HG02571 (cell line): ENCODE measurements at regions not wholly inside any gene's neighbourhood (a gene's known extent, or its start where the extent isn't known, plus 50 kb on each side); places are given as distances from the start of the nearest gene placed in this dataset.
"Not testable (repeated sequence)": the region's sequence is repeated elsewhere in the genome, so short reads cannot be mapped to it uniquely, and the experiment has no call there.

Experiments used
- ATAC-seq: cut with Tn5 transposase; IDR thresholded peaks from one replicate; pipeline ENCODE4 v1.9.1; 2021; ENCODE audit warnings: mild to moderate bottlenecking, moderate library complexity; ENCODE audit not compliant: unreplicated experiment

DNA sequence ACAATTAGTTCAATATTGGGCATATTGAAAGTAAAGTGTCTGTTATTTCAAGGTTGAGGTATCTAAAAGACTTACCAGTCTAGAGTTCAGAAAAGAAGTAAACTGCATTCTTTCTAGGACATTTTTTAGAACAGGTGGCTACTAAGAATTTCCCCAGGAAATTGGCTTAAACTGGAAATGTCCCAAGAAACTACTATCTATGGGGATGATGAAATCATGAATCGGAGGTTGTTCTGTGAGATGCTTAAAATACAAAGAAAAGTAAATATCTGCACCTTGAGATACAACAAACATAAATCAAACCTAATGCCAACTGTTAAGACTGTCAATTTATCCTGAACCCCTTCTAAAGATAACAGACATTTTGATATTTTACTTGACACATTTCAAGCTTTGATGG lies 226.5 kb upstream of the NREP start:
- ATAC-seq: no peak

DNA sequence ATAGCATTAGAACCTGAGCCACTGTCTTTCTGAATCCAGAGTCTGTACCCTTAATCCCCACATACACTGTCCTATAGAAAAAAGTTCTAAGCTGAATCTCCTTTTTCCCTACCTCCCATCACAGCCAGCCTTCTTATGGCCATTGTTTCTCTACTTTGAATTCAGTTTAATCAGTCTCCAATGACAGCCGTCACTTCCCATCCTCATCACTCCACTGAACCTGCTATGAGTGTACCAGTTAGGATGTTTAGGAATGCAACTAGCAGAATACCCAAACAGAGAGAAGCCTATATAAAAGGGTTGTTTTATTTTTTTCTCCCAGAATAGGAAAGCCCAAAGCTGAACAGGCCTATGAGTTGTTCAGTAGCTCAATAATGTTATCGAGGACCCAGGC lies 220.4 kb upstream of the NREP start:
- ATAC-seq: no peak

DNA sequence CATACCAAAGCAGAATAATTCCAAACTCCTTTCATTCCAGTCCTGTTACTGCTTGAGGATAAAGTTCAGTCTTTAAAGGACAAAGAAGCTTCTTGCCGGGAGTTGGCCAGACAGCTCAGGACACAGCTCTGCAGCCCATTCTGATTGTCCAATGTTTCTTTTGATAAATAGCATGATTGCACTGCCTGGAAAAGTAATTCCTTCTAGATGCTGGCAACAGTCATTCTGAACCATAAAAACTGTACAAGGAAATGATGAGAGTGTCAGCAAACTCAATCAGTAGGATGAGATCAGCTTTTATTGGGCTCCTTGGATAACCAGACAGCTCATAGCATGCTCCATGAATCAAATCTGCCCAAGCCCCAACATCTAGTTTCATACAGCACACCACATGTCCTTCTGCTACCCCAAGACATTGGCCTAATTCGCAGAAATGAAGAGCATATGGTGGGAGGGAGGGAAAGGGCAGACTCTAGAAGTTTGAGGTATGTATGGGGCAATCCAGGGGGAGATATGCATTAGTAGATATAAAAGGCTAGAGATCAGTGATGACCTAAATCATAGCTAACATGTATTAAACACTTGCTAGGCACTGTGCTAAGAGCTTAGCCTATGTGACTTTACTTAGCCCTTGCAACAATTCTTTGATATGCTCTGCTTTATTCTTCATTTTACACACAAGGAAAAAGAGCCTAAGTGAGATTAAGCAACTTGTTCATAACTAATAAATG lies 219.9 kb upstream of the NREP start:
- no peak for ATAC-seq

DNA sequence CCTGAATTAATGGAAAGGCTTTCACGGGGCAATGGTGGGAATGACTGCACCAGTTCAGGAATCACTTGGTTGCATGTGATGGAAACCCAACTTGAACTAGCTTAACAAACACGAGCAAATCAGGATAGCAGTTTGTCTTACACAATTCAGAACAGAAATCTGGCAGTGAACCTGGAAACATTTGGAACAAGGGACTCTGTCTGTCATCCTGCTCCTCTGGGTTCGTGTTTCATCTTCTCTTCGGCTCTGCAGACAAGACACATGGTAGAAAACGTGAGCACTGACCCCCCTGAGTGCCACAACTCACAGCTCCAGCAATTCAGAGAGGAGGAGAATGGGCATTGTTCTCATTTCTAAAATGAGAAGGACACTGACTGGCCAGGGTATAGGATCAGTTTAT lies 218.1 kb upstream of the NREP start:
- ATAC-seq: no peak

DNA sequence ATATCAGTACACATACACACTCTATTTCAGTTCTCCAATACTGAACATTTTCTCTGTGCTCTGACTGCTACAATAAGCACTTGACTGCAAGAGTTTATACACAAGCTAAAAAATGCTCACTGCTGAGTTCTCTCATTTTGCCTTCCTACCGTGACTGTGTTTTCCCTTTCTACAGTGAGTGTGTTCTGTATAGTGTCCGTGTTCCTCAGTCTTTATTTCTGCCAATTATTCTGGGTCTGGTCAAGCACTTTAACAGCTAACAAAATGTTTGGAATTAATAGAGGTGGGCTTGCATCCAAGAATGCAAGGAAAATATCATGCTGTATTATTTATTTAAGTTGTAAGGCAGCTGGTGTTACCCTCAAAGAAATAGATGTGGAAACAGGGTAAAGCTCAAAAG lies 217.0 kb upstream of the NREP start:
- ATAC-seq: no peak

DNA sequence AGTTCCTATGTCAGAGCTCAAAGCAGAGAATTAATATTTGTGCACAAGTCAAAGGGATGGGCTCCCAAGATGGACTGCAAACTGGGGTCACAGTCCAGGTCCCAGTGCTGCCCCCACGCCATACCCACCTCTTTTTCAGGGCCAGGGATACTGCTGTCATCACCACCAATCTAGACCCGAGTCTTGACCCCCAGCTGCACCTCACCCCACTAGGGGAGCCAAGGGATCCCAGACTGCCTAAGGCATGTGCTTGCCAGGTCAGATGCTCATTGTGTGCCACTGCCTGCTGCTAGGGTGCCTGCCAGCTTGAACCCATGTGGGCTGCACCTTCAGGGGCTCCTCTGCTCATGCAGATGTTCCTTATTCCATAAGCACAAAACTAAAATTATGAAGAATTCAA lies 215.6 kb upstream of the NREP start:
- ATAC-seq: no peak

DNA sequence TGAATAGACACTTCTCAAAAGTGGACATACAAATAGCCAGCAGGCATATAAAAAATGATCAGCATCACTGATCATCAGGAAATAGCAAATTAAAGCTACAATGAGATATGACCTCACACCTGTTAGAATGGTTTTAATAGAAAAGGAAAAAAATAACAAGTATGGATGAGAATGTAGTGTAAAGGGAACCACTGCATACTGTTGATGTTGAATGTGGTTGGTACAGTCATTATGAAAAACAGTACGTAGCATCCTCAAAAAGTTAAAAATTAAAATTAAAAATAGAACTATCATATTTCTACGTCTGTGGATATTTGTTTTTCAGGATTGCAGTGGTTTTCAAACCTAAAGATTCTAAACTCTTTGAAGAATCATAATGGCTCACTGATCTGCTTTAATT lies 215.1 kb upstream of the NREP start:
- ATAC-seq: no peak

DNA sequence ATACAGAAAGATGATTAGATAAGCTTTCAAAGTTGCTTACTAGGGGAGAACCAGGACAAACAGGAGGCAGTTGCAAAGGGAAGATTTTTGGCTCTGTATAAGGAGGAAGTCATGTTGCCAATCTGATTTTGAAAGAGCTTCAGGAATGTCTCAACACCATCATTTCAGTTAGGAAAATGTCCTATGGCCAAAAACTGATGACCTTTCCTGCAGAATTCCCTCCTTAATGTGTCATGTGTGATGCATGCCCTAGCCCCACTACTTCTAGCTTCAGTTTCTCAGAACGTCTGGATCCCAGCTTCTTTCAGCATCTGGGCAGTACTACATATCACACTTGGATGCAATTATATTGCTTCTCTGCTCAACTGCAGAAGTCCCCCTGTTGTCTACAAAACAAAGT lies 211.5 kb upstream of the NREP start:
- no peak for ATAC-seq

DNA sequence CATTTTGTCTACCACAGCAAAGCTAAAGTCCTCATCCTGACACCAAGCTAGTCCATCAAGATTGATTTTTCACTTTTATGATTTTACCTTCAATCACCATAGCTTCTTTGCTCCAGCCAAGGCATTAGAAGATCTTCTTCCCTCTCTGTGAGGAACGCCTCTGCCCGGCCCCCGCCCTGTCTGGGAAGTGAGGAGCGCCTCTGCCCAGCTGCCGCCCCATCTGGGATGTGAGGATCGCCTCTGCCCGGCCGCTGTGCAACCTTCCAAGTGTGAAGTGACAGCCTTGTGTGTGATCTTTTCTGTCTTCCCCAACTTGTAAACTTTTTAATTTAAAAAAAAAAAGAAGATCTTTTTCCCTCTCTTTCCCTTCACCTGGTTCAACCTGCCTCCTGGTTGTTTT lies 210.5 kb upstream of the NREP start:
- ATAC-seq: no peak

DNA sequence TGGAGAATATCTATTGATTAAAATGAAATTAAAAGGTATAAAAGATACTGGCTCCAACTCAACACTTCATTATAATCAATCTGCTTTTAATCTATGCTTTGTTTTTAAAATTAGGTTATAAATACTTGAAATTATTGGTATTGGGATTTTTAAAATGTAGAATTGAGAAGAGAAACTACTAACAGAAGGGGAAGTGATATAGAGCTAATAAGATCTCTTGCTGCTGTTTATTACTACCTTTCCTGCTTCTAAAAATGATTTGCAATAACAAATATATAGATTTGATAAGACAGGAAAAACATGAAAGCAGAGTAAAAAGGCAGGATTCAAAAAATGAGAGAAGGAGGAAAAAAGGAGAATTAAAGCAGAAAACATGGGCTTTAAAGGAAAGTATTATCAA lies 209.3 kb upstream of the NREP start:
- ATAC-seq: no peak

DNA sequence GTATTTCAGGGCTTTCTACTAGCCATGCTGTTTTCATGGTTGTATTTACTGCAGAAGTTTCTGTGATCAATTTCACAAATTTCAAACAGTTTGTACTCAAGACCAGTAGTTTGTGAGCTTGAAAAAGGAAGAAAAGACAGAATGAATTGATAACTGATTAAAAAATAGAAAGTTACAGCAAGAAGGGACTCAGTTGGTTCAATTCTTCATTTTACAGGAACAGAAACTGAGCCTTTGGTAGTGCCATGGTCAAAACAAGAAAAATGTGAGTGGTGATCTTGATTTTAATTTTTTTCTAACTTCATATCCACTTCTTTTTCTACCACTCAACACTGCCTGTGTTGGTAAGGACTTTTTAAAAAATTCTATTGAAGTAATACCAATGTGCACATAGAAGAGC lies 206.6 kb upstream of the NREP start:
- ATAC-seq: no peak

DNA sequence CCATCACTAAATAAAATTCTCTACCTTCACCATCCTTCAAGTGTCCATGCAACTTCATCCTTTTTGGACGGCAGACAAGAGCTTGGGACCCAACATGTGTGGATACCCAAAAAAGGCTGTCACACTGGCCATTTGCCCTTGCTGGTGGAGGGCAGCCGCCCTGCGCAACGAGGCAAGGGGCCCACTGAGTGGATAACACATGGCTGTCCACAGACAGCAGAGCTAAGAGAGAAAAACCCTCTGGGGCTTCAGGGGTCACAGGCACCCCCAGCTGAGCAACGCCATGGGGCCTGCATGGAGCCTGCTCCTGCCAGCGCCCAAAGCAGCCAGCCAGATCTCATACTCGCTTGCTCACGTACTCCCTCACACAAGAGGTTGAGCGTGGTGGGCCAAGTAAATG lies 205.9 kb upstream of the NREP start:
- no peak for ATAC-seq

DNA sequence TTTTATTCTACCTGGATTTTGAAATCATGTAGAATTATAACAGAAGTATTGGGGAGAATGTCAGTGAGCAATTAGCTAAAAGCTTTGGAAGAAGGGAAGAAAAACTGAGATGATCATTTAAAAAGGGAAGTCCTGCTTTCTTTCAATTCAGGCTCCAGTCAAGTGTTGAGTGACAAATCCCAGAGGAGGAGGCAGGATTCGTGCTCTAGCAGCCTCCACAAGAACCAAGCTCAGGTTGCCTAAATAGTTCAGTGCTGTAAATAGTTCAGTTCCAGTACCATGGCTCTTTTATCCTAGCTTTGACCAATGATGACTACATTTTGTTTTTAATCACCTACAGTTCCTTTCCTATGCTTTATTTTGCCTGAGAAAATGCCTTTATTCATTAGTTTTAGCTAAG lies 204.9 kb upstream of the NREP start:
- ATAC-seq: no peak

DNA sequence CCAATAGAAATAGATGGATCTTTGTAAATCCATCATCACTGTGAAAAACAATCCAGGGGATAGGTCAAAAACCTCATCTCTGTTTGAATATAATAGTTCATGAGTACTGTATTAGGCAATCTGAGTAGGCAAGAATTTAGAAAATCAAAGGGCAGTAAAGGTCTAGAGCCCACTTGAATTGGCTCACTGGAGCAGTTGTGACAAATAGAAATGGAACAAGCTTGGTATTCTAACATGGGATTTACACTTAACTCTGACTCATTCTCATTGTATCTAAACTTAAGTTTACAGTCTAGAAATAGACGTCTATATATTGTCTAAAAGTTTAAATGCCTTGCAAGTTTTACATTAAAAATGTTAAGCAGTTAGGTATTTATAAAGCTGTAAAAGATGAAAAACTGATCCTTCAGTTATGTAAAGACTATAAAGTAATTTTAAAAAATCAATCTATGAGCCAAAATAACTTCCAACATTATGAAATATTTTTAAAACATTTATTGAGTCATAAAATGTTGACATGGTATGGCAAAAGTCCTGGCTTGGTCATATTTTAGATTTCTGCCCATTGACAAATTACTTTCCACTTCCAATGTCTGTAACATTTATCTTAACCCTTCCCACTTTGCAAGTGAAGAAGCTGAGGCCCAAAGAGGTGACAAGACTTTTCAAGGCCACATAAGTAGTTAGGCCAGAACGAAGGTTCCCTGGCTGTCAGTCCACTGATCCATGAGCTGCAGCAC lies 203.7 kb upstream of the NREP start:
- ATAC-seq: no peak

DNA sequence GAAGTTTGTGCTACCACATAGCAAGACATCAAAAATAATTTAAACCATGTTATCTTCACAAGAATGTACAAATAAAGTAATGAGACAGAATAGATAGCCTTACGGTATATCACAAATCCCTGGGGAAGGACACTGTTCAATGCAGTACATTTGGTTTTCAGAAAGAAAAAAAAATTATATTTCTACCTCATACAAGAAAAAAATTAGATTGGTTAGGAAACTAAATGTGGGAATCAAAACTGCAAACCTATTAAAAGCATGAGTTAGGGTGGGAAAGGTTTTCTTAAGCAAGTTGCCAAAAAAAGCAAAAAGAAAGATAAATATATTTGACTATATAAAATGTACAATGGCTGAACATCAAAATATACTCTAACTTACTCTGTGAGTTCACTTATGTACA lies 201.9 kb upstream of the NREP start:
- ATAC-seq: no peak

DNA sequence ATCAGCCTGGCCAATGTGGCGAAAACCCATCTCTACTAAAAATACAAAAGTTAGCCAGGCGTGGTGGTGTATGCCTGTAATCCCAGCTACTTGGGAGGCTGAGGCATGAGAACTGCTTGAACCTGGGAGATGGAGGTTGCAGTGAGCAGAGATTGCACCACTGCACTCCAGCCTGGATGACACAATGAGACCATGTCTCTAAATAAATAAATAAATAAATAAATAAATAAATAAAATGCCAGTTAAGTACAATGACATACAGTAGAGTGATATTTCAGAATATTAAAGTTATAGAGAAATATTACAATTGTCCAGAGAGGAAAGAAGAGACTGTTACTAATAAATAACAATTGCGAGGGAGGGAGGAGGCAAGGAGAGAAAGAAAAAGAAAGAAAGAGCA lies 199.8 kb upstream of the NREP start:
- not testable (repeated sequence) for ATAC-seq

DNA sequence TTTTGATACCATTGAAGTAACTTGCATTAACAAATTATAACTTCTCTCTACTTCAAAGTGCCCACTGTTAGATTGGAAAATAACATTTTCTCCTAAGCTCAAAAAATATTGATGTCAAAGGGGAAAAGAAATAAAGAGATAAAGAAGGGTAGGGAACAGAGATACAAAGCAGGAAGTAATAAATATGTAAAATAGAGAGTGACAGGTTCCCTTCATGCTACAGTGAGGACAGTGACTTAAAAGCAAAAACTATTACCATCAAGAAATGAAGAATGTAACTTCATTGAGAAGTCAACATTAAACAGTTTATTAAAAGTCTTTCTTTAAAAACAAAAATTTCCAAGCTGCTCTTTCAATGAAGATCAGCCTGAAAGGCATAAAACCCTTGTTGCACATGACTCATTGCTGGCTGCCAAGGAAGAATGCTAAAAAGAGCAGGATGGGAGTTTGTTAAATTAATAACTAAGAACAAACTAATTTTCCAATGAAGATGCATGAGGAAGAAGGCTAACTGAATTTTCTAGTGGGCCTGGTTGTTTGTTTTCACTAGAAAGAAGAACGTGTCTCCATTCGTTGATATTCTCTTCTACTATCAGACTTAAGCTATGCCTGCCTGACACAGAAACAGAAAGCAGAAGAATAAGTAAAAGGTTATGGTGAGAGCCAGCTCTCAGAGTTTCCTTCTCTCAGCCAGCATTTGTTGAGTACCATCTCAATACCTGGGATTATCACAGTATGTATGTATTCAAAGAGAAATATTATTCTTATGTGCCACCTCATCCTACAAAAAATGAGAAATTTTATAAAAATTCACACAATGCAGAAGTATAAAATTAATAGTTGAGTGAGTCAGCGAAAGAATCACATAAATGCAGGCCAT lies 197.8 kb upstream of the NREP start:
- peak; percentile 91 for ATAC-seq

DNA sequence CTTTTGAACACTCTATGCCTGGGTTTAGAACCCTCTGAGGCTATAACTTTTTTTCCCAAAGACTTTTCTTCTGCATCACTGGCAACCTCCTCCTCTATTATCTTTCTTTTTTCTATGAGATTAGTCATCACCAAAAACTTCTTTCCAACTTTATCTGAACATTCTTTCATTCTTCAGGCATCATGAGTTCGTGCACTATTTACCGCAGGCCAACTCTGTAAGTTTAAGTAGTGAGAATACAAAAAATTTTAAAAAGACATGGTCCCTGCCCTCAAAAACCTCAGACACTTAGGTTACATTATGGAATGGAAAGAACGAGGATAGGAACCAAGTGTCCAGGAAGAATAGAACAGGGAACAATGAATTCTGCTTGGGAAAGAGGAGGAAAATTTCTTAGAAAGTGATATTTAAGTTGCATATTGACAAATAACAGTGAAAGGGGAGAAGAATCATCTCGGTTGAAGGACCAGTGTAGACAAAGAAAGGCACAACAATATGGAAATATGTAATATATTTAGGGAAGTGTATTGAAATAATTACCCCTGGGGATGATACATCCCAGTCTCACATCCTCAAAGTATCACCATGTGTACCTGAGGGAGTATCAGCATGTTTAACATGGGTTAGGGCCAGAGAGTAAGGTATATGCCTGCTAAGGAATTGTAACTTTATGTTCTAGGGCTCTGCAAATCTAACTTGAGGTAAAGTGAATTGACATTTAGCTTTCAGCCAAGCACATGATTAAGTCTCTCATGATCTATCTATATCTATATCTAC lies 196.5 kb upstream of the NREP start:
- no peak for ATAC-seq

DNA sequence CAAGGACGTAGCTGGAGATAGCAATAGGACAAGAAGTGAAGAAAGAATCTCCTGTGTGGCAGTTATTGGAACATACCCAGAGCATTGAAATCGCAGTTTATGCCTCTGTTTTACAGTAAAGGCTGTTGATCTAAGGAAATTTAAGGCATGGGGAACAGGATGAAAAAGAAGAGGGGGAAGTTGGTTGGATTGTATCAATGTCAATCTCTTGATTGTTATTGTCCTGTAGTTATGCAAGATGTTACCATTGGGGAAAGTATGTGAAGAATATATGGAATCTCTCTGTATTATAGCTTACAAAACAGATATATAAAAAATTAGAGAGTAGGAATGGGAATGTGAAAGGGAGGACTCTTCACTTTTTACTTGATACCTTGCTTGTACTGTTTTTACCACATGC lies 195.6 kb upstream of the NREP start:
- ATAC-seq: no peak

DNA sequence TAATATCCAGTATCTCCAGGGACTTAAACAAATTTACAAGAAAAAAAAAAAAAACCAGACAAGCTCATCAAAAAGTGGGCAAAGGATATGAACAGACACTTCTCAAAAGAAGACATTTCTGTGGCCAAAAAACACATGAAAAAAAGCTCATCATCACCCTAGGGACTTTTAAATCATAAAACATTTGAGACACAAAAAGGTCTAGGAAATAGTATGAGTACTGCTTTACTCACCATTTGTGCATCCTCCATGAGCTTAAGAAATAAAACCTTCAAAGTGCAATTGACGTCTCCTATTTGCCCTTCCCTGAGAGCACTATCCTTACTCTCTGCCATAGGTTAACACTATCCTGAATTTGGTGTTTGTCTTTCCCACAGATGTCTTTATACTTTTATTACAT lies 193.7 kb upstream of the NREP start:
- no peak for ATAC-seq
